ENCODE measurements at regions not wholly inside any gene's neighbourhood (a gene's known extent, or its start where the extent isn't known, plus 50 kb on each side); places are given as distances from the start of the nearest gene placed in this dataset.

DNA sequence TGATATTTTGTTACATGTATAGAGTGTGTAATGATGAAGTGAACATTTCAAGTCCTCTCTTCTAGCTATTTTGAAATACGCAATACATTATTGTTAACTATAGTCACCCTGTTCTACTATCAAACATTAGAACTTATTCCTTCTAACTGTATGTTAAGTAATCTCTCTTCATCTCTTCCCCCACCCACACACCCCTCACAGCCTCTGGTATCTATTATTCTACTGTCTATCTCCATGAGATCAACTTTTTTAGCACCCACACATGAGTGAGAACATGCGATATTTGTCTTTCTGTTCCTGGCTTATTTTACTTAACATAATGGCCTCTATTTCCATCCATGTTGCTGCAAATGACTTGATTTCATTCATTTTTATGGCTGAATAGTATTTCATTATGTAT is 57.7 kb upstream of the EGR2 start:
- no peak overlapping the region for H3K27ac Mint-ChIP-seq
- ChIA-PET POLR2A (no interaction called here), CTCF (no interaction called here)
- H3K4me1 Mint-ChIP-seq: peaks cover 1% of the 10 kb centered on the region
- DNase-seq: no peak
- H3K36me3 Mint-ChIP-seq (ENCODE audit: low read depth): no peaks in the 10 kb centered on the region
- H3K9me3 Mint-ChIP-seq: peaks cover 5% of the 10 kb centered on the region
- H3K27me3 Mint-ChIP-seq: peaks cover 14% of the 10 kb centered on the region
- no peak overlapping the region for H3K4me3 Mint-ChIP-seq

DNA sequence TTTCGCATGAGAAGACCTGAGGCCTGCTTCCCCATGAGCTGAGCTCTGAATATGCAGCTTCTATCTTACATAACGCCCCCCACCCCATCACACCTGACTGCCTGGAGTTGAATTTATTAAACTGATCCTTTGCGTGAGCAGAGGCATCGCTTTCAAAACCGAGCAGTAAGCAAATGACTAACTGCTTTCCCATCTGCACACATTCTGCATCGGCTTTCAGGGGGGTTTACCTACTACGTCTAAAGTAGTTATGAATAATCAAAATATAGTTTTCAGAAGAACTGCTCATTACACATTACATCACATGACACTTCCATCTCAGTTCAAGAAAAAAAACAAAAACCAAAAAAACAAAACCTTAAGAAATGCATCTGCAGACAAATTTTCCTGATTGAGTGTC is 54.7 kb upstream of the EGR2 start:
- Mint-ChIP-seq H3K27ac (no peak overlapping the region), H3K4me3 (no peak overlapping the region), H3K27me3 (peaks cover 16% of the 10 kb centered on the region), H3K9me3 (peaks cover 5% of the 10 kb centered on the region), H3K4me1 (peaks cover 1% of the 10 kb centered on the region), H3K36me3 (ENCODE audit: low read depth) (no peaks in the 10 kb centered on the region)
- no peak for DNase-seq
- POLR2A ChIA-PET: no interaction called here
- CTCF ChIA-PET: no interaction called here

DNA sequence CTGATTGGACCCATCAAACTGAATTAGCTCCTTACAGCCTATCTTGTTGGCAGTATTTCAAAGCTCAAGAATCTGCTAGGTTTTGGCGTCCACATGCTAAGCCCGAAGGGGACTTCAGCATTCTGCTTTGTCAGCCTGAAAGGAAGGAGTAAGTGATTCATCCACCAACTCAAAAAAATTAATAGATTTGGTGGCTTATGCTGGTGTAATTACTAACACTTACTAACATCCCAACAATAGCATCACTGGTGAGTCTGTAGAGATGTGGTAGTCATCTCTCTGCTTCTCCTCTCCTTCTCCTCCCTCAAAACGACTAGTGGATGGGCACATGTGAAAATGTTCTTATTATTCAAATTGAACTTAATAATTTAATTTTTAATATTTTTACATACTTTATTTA is 53.8 kb upstream of the EGR2 start:
- no peak for DNase-seq
- H3K36me3 Mint-ChIP-seq (ENCODE audit: low read depth): no peaks in the 10 kb centered on the region
- POLR2A ChIA-PET: interaction anchor here (0.6 kb wide), 1 partner anchor 456 kb away, joined by 3 read pairs; no protein-coding TSS in a partner anchor
- peaks cover 5% of the 10 kb centered on the region for H3K9me3 Mint-ChIP-seq
- H3K27me3 Mint-ChIP-seq: peaks cover 16% of the 10 kb centered on the region
- H3K4me1 Mint-ChIP-seq: peaks cover 1% of the 10 kb centered on the region
- H3K27ac Mint-ChIP-seq: no peak overlapping the region
- CTCF ChIA-PET: interaction anchor here (0.6 to 2.0 kb wide), 2 partner anchors 9 to 64 kb away, joined by 3 to 5 read pairs; no protein-coding TSS in a partner anchor
- no peak overlapping the region for H3K4me3 Mint-ChIP-seq

DNA sequence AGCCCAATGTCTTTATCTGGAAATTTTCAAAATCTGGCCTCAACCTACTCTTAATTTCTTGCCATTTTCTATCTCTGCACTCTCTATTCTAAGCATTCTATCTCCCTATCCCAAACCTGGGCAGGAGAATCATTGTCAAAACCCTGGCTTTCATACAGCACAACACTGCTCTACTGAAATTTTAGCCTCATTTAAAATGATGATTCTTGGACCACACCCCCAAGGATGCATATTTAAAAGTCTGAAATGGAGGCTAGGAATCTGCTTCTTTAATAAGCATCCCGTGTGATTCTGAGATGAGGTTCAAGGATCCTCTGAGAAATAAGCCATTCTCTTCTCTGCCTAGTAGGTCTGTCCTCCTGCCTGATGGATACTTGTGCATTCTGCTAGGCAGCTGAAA is 50.8 kb upstream of the EGR2 start:
- ChIA-PET CTCF (interaction anchor here (1.5 kb wide), 1 partner anchor 15 kb away, joined by 5 read pairs; no protein-coding TSS in a partner anchor), POLR2A (no interaction called here)
- H3K9me3 Mint-ChIP-seq: peaks cover 7% of the 10 kb centered on the region
- H3K27me3 Mint-ChIP-seq: peaks cover 6% of the 10 kb centered on the region
- no peak for DNase-seq
- peaks cover 3% of the 10 kb centered on the region for H3K4me1 Mint-ChIP-seq
- no peaks in the 10 kb centered on the region for H3K36me3 Mint-ChIP-seq (ENCODE audit: low read depth)
- no peak overlapping the region for H3K4me3 Mint-ChIP-seq
- H3K27ac Mint-ChIP-seq: no peak overlapping the region

DNA sequence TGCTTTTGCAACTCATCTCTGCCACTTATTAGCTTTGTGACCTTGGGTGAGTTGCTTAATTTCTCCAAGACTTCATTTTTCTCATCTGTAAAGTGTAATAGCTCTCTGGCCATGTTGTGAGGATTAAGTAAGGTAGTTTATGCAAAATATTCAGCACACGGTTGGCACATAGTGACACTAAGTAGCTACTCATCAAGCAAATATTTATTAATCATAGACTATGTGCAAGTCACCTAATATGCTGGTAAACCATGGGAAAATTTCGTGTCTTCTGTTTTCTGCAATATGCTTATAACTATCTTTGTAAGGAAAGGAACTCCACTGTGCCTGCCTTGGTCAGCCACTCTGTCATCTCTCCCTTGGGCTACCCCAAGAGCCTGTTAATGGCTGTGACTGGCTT is 50.3 kb upstream of the EGR2 start:
- Mint-ChIP-seq H3K27ac (no peak overlapping the region), H3K36me3 (ENCODE audit: low read depth) (no peaks in the 10 kb centered on the region), H3K4me3 (no peak overlapping the region), H3K4me1 (peaks cover 4% of the 10 kb centered on the region), H3K27me3 (peaks cover 6% of the 10 kb centered on the region), H3K9me3 (peaks cover 5% of the 10 kb centered on the region)
- POLR2A ChIA-PET: no interaction called here
- no peak for DNase-seq
- CTCF ChIA-PET: no interaction called here
